ENCODE measurements at regions not wholly inside any gene's neighbourhood (a gene's known extent, or its start where the extent isn't known, plus 50 kb on each side); places are given as distances from the start of the nearest gene placed in this dataset.
"Not testable (repeated sequence)": the region's sequence is repeated elsewhere in the genome, so short reads cannot be mapped to it uniquely, and the experiment has no call there.

DNA sequence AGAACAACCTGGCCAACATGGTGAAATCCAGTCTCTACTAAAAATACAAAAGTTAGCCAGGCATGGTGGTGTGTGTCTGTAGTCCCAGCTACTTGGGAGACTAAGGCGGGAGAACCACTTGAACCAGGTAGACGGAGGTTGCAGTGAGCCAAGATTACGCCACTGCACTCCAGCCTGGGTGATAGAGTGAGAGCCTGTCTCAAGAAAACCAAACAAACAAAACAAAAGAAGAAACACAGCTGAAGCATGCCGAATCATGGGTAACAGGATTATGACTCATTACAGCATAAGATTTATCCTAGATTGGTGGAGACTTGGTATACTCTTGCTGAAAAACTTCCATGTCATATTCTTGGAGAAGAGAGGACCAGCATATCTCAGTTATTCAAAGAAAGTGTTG, 236.7 kb upstream of the CCNH start:
- no peak for DNase-seq (ENCODE audit: low spot score)

DNA sequence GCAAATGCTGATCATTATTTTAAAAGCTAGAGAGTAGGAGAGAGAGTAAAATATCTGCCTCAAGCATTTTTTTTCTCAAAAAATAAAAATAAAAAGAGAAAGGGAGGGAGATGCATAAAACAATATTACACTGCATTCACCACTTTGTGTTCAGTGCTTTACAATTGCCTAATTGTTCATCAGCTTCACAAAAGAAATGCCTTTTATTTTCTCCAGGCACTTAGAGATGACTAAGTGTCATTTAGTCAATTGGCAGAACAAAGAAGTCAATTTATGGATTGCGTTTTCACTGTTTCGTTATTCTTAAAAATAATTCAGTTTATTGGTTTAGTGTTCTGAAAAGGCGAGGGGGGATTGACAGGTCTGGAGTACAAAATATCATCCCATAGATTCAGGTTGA, 232.5 kb upstream of the CCNH start:
- no peak for DNase-seq (ENCODE audit: low spot score)

DNA sequence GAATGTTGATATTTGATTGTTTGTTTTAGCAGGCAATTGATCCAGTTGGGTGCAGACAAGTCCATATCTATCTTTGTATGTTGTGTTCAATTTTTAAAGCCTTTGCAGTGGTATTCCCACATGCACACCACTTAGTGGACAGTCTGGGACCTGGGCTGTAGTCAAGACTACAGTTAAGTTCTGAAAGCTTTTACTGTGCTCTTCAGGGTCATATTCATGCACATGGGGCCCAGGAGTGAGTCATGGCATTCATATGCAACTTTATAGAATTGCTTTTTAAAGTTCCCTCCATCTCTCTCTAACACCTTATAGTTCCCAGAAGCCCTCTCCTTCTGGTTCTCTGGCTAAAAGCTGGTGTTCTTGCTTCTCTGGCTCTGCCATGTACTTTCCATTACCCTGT, 228.2 kb upstream of the CCNH start:
- no peak for DNase-seq (ENCODE audit: low spot score)

DNA sequence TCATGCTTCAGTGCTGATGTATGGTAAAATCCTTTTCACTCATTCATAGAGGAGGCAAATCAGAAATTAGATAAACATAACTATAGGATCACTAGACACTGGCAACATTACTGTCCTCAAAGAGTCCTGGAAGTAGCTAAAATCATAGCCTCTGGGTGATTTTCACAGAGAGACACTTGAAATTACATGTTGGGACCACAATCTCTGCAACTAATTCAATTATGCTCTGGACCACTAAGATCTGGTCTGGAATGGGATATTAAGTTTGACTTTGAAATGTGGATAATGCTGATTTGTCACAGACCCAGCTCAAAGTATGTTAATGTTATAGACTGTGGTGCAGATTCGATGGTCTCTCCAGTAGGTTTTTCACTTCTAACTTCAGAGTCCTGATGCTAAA, 214.6 kb upstream of the CCNH start:
- no peak for DNase-seq (ENCODE audit: low spot score)

DNA sequence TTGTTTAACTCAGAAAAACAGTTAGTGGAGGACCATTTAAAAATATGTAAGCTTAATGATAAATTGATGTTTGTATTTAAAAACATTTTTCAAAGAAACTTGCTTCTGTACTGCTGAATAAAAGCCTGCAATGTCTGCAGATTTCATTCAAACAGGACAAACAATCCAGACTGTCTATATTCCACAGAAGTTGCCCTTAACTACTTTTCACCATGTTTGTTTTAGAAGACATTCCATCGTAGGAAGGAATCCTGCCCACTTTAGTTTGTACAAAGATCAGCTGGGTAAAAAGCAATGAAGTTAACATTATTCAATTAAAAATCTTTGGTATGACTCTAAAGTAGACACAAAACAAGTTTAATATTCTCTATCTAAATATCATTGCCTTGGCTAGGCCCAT, 195.7 kb upstream of the CCNH start:
- DNase-seq (ENCODE audit: low spot score) = no peak

DNA sequence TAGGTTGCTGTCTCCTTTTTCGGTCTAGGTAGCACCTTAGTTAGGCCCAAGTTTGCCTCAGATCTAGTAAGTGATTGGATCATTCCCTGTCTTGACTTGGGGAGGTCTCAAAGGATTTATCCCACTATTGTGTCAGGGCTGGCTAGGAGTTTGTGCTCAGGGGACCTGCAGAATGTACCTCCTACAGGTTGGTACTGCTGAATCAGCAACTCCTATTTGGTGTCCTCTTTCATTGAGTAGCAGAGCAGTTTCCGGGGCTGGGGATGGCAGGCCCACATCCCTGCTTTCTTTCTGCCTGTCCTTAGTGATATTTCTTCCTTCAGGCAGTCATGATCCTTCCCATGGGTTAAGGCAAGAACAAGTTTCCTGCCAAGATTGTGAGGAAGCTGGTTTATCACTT, 192.9 kb upstream of the CCNH start:
- DNase-seq (ENCODE audit: low spot score) = no peak

DNA sequence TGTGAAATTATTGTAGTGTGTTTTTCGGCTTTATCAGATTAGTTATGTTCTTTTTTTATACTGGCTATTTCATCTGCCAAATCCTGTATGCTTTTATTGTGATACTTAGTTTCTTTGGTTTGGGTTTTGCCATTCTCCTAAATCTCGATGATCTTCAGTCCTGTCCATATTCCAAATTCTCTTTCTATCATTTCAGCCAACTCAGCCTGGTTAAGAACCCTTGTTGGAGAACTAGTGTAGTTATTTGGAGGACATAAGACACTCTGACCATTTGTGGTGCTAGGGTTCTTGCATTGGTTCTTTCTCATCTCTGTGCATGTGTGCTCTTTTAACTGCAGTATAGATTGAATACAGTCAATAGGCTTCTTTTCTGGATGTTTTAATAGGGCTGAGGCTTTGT, 187.0 kb upstream of the CCNH start:
- no peak for DNase-seq (ENCODE audit: low spot score)

DNA sequence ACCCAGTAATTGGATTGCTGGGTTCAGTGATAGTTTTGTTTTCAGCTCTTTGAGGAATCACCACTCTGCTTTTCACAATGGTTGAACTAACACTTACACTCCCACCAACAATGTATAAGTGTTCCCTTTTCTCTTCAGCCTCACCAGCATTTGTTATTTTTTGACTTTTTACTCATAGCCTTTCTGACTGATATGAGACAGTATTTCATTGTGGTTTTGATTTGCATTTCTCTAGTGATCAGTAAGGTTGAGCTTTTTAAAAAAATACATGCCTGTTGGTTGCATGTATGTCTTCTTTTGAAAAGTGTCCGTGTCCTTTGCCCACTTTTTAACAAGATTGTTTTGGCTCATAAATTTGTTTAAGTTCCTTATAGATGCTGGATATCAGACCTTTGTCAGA, 185.7 kb upstream of the CCNH start:
- DNase-seq (ENCODE audit: low spot score) = no peak

DNA sequence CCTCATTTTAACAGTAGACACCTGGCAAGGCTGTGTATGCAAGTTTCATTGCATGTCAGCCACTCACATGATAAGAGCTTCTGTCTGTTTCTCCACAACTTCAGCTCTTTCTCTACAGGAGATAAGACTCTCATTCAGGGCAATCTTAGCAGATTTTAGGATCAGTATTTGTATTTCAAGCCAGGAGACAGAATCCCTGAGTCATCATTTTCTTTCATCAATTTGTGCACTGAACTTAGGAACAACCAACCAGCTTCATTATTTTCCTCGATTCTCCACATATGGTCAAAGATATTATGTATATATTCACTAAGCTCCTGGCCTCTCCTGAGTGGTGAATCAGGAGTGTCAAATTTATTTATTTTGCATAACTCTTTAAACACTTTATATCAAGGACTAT, 181.8 kb upstream of the CCNH start:
- no peak for DNase-seq (ENCODE audit: low spot score)

DNA sequence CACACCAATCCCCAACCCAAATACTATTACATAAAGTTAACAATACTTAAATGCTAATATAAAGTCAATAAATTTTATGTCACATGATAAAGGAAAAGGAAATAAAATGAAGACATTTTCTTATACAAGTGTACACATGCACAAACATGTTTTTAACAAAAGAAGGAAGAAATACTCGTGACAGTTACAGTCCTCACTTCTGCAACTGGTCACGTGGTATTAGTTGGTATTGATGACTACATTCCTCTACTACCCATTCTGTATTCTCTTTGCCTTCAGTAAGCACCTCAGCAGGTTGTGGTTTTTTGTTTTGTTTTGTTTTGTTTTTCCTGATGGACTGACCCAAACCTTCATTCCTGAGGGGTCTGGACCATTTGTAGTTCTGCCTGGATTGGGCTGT, 176.9 kb upstream of the CCNH start:
- DNase-seq (ENCODE audit: low spot score) = no peak

DNA sequence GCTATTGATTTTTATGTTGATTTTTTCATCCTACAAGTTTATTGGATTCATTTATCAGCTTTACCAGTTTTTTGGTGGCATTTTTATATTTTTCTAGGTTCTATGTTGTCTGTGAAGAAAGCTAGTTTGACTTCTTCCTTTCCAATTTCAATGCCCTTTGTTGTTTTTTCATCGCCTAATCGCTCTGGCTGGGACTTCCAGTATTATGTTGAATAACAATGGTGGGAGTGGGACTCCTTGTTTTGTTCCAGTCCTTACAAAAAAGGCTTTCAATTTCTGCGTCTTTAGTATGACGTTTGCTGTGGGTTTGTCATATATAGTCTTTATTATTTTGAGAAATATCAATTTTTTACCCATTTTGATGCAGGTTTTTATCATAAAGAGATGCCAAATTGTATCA, 175.6 kb upstream of the CCNH start:
- DNase-seq (ENCODE audit: low spot score) = no peak

DNA sequence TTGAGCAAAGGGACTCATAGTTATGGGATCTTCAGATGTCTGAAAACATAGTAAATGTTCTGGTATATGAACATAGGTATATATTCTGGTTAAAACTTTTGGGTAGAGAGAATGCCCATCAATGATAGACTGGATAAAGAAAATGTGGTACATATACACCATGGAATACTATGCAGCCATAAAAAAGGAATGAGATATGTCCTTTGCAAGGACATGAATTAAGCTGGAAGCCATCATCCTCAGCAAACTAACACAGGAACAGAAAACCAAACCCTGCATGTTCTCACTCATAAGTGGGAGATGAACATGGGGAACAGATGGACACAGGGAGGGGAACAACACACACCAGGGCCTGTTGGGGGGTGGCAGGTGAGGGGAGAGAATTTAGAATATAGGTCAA, 171.0 kb upstream of the CCNH start:
- not testable (repeated sequence) for DNase-seq (ENCODE audit: low spot score)

DNA sequence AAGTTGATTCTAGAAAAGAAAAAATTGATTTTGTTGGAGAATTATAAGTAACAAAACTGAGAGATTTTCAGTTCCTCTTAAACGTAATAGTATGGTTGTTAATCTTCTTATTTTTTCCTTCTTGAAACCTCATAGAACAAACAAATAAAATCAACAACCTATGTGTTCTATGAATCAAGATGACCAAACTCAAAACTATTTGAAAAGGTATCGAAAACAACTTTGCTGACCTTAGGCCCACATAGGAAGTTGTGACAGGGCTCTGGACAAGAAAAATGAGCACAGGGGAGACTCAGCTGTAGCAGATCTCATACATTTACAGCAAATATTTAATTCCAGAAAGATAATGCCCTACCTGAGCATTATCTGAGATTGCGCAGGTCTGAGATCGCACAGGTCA, 169.4 kb upstream of the CCNH start:
- DNase-seq (ENCODE audit: low spot score) = no peak

DNA sequence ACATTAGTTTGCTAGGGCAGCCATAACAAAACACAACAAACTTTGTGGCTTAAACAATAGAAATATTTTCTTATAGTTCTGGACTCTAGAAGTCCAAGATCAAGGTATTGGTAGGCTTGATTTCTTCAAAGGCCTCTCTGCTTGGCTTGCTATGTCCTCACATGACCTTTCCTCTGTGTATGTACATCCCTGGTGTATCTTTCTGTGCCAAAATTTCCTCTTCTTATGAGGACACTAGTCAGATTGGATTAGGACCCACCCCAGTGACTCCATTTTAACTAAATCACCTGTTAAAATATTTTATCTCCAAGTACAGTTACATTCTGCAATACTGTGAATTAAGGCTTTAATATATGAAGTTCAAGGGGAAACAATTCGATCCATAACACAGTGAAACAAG, 168.9 kb upstream of the CCNH start:
- DNase-seq (ENCODE audit: low spot score) = no peak

DNA sequence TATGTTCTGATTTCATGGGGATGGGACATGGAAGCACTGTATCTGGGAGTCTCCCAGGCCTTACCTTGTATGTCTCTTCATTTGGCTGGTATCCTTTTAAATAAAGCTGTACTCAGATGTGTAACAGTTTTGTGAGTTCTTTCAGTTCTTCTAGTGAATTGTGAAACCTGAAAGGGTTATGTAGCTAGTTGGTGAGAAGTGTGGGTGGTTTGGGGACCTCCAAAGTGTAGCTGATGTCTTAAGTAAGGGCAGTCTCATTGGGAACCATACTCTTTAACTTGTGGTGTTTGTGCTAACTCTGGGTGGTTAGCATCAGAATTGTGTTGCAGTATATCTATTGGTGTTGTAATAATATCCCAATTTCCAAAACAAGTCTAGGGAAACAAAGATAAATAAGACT, 166.9 kb upstream of the CCNH start:
- no peak for DNase-seq (ENCODE audit: low spot score)

DNA sequence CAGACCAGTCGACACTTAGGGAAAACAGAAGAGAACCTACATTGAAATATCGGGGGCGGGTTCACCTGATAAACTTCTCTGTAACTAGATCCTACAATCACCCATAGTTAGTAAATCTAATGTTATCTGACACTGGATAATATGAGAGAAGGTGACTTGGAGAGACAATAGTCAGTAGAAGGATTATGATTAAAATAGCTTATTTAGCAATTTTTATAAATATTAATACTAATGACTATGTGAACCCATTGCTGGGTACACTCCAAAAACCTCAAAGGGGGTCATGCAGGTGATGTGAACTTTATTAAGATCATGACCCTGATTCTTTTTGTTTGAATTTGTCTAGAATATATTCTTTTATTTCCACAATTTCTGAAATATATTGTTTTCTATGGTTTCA, 164.1 kb upstream of the CCNH start:
- no peak for DNase-seq (ENCODE audit: low spot score)

DNA sequence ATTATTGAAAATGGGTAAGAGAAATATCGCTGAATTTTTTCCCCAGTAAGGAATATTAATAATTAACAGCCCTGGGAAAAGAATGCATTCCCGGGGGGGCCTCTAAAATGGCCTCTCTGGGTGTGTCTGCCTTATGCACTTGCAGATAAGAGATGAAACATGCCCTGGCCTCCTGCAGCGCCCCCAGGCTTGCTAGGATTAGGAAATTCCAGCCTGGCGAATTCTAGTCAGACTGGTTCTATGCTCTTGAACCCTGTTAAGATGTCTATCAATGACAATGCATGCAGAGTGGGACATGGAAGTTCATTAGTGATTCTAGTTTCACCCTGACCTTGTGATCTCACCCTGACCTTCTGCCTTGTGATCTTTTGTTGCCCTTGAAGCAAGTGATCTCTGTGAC, 163.6 kb upstream of the CCNH start:
- DNase-seq (ENCODE audit: low spot score) = not testable (repeated sequence)

DNA sequence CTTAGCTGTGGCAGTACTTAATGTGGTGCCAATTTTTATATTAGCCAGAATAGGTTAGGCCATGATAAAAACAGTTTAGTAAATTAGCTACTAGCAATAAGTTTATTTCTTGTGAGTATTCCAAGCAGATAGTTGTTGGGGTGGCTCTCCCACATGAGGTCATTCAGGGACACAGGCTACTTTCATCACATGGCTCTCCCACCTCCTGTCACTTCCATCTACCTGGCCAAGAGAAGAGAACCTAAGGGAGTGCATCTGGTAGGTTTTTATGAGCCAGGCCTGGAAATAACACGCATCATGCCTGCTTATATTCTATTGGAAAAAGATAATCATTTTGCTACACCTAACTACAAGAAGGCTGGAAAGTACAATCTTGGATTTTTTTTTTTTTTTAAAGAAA, 161.4 kb upstream of the CCNH start:
- no peak for DNase-seq (ENCODE audit: low spot score)

DNA sequence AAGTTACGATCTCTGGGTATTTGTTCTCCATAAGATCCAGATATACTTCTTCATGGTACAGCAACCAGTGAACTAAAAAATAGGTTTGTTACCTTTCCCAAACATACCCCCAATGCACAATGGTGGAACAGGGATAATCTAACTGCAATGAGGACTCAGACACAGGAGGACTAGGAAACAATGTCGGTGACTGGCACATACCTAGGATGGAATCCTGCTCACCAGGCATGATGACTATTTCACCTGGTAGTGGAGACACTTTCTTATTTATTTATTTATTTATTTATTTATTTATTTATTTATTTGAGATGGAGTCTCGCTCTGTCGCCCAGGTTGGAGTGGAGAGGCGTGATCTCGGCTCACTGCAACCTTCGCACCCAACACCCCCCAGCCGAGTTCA, 159.9 kb upstream of the CCNH start:
- DNase-seq (ENCODE audit: low spot score) = no peak

DNA sequence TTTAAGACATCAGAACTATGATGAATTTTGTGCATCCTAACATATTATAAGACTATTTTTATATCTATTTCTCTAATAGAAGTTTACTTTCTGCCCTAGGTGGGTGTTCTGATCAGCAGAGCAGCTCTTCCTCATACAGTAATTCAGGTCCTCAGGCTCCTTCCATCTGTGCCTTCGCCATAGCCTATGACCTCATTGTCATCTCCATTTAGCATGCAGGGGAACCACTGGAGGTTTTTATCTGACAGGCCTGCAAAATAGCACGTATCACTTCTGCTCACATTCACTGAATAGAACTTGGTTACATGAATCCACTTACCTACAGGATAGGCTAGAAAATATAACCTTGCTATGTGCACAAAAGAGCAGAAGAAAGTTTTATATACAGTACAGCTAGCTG, 159.4 kb upstream of the CCNH start:
- DNase-seq (ENCODE audit: low spot score) = no peak

DNA sequence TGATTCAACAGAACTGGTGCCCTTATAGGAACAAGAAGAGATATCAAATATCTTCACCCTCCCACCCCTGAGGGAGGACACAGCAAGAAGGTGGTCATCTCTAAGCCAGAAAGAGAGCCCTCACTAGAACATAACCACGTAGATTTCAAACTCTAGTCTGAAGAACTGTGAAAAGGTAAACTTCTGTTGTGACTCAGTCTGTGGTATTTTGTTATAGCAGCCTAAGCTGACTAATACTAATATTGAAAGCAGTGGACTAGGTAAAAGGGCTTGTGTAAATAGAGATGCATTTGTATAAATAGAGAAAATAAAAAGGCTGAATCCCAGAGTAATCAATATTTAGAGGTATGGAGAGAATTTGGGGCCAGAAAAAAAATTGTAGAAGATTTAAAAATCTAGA, 157.6 kb upstream of the CCNH start:
- DNase-seq (ENCODE audit: low spot score) = no peak

DNA sequence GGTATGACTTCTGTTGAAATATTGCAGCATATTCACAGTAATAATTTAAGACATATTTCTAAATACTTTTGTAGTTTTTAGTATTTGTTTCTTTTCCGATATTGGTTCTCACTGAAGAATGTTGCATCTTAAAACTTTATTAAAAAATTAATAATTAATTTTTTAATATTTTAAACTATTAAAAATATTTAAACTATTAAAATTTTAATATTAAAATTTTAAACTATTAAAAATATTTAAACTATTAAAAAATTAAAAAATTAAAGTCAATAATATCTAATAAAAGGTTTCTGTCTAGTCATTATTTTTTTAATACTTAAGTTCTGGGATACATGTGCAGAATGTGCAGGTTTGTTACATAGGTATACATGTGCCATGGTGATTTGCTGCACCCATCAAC, 149.3 kb upstream of the CCNH start:
- no peak for DNase-seq (ENCODE audit: low spot score)

DNA sequence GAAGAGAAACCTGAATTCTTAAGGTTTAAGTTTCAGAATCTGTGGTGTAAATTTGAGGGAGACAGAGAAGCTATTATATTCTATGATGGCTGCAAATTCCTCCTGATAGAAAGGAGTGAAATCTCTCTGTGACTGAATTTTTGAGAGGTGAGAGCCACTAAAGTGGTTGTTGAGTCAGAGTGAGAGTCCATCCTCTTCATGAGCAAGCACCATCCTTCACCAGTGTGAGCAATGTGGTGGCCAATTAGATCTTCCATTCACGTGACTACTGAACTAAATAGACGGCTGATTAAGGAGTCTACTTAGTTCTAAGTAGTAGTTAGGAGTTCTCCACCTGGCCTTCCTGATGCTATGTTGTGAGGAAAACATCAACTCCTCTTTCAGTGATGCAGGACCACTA, 147.8 kb upstream of the CCNH start:
- no peak for DNase-seq (ENCODE audit: low spot score)

DNA sequence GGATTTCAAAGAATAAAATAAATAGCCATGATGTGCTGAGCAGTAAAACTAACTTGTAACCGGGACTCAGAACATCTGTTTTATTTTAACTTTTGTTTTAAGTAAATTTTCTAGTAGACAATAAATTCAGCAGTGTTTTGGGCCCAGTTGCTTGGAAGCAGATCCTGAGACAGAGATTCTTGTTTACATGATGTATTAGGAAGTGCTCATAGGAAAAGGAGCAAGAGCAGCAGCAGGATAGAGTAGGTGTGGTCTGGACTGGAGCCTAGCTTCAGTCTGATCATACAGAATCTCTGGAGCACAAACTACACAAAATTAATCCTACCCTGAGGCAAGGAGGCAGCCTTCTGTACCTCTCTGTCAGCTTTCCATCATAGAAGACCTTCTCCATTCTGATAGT, 139.2 kb upstream of the CCNH start:
- no peak for DNase-seq (ENCODE audit: low spot score)

DNA sequence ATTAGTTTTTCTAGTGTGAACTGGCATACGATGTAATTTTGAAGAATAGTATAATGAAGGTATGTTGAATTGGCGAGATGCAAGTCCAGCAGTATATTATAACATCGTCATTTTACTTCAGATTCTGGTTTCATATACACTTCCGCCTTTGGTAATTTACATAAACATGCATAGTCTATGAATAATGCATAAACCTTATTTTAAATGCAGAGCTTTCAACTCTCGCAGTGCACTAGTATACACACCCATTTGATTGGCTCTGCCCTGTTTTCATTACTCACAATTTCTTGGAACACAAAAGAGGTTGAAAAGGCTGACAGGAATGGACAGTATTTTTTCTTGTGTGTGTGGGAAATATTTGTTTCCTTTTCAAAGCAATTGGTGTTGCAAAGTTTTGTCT, 128.9 kb upstream of the CCNH start:
- DNase-seq (ENCODE audit: low spot score) = no peak
